Neural progenitor cell (in vitro differentiated cells): ENCODE measurements at regions not wholly inside any gene's neighbourhood (a gene's known extent, or its start where the extent isn't known, plus 50 kb on each side); places are given as distances from the start of the nearest gene placed in this dataset.
"Not testable (repeated sequence)": the region's sequence is repeated elsewhere in the genome, so short reads cannot be mapped to it uniquely, and the experiment has no call there.

Source experiments
- CTCF ChIP-seq: fragments of 200-600 bp; sonication (generic); IDR thresholded peaks from 2 replicates; pipeline ENCODE4 v1.5.1; 2017; ENCODE audit warnings: antibody characterized with exemption, mild to moderate bottlenecking
- EZH2phosphoT487 ChIP-seq: fragments of 200-600 bp; sonication (generic); IDR thresholded peaks from 2 replicates; pipeline ENCODE4 v1.6.1; 2017; ENCODE audit warnings: antibody characterized with exemption

GRCh38 chr5:103858367-103858766, 295.8 kb upstream of the NUDT12 start:
- TF ChIP-seq CTCF, EZH2phosphoT487: not testable (repeated sequence)
